Left lobe of liver (tissue), 2 donors: ENCODE measurements at regions not wholly inside any gene's neighbourhood (a gene's known extent, or its start where the extent isn't known, plus 50 kb on each side); places are given as distances from the start of the nearest gene placed in this dataset.
A peak's percentile ranks its signal among the peaks of the same experiment; 100 is the strongest.
"Not testable (repeated sequence)": the region's sequence is repeated elsewhere in the genome, so short reads cannot be mapped to it uniquely, and the experiment has no call there.

ENCODE experiments used
- ATAC-seq: fragments of 200-7000 bp; cut with Tn5 transposase; one replicate; pipeline ENCODE4 v1.9.1; 2020; ENCODE audit warnings: mild to moderate bottlenecking, moderate library complexity
- DNase-seq: peaks from one replicate; pipeline ENCODE4 v3.0.0-alpha.2; 2020; ENCODE audit warnings: low spot score
- donor health status: DM: no; HTN: no; CAD: no; lungs with moderate emphysema.
- donor health status: DM: no; HTN: yes; CAD: no.

DNA sequence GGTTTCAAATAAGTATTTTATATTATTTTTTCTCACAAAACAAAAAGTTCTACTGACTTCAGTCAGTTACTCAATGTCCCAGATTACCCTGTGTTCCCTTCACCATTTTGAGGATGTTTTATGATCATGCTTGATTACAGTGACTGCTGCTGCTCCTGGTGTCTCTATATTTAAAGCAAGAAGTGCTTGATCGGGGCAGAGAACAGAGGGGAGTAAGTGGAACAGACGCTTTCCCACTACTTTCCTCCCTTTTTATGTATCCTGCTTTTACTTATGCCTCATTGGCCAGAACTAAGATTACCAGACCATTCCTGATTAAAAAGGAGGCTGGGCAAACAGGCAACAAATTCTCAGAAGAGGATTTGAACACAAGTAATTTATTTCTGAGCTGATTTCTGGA, 612.1 kb downstream of the VGLL3 start:
- DNase-seq: no peak
- no peak for ATAC-seq

DNA sequence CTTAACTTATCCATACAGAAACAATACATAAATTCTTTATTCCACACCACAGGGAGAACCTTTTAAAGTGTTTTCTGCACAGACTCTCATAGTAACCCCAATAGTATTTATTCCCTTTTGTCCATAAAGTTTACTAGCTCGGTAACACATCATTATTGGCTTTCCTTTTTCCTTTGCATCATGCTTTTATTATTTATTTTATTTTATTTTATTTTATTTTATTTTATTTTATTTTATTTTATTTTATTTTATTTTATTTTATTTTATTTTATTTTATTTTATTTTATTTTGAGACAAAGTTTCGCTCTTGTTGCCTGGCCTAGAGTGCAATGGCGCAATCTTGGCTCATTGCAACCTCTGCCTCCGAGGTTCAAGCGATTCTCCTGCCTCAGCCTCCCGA, 655.4 kb downstream of the VGLL3 start:
- not testable (repeated sequence) for ATAC-seq, DNase-seq

DNA sequence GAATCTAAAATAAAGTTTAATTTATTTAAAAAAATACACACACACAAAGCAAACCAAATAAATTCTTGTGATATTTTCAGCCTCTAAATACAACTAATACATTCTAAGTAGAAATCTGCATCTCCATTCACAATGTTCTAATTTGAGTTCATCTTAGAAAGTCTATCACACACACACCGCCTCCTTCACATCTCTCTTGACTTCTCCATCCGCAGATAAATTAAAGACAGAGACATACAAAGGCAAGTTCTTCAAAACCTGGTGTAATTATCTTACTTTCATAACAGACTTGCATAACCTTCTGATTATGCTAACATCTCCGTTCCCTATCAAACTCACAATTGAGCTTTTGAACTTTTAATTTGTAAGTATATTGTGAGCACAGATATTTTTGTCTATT, 657.3 kb downstream of the VGLL3 start:
- no peak for ATAC-seq
- no peak for DNase-seq

DNA sequence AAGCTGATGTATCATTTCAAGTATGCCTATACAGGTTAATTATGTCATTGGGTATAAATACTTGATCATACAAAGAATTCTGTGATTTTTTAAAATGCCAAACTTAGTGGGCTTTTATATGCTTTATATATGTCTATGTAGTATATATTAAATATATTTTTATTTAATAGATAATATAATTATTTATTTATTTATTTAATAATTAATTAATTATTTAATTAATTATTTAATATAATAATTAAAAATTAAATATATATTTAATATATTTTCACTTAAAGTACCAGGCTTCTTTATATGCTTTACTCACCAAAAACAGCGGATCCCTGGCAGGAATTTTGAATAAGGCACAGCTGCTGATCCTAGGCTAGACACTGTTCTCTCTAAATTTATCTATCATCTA, 687.0 kb downstream of the VGLL3 start:
- no peak for DNase-seq
- no peak for ATAC-seq

DNA sequence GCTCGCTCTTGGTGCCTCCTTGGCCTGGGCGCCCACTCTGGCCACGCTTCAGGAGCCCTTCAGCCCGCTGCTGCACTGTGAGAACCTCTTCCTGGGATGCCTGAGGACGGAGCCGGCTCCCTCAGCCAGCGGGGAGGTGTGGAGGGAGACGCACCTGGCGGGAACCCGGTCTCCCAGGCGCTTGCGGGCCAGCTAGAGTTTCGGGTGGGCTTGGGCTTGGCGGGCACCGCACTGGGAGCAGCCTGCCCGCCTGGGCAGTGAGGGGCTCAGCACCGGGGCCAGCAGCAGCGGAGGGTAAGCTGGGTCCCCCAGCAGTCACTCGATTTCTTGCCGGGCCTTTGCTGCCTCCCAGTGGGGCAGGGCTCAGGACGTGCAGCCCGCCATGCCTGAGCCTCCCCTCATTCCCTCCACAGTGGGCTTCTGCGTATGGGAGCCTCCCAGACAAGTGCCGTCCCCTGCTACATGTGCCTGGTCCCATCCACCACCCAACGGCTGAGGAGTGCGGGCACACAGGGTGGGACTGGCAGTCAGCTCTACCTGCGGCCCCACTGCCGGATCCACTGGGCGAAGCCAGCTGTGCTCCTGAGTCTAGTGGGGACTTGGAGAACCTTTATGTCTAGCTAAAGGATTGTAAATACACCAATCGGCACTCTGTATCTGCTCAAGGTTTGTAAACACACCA, 708.7 kb downstream of the VGLL3 start:
- no peak for ATAC-seq
- DNase-seq: no peak

DNA sequence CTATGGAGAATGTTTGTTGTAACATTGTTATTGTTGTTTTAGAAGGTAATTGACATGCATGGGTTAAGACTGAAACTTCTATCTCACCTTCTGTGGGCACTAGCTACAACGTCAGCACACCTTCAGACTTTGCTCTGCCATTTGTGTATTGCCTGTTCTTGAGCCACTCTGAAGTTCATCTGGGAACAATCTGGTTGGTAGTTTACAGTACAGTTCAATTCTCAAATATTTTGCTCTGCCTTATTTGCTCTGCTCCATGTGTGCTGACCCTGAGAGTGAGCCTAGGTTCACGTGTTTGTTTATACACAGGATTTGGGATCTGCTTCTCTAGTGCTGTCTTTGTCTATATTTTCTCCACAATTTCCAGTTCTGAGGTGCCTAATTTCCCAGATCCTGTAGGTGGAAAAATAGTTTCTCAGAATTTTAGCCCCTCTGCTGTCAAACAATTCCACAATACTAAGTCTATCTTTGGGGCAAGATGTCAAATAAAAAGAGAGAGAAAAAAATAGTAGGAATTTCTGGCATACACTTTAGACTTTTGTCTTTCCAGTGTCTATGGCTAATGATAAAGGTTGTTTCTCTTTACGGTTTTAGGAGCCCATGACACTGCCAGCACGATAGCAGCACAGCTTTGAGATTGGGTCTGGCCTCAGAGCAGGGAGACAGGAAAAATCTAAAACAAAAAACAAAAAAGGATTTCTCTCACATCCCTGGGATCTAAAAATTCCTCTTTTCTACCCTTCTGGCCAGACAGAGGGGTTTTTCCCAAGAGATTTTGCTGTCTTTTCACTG, 721.4 kb downstream of the VGLL3 start:
- peak; percentile 58 for ATAC-seq
- no peak for DNase-seq

DNA sequence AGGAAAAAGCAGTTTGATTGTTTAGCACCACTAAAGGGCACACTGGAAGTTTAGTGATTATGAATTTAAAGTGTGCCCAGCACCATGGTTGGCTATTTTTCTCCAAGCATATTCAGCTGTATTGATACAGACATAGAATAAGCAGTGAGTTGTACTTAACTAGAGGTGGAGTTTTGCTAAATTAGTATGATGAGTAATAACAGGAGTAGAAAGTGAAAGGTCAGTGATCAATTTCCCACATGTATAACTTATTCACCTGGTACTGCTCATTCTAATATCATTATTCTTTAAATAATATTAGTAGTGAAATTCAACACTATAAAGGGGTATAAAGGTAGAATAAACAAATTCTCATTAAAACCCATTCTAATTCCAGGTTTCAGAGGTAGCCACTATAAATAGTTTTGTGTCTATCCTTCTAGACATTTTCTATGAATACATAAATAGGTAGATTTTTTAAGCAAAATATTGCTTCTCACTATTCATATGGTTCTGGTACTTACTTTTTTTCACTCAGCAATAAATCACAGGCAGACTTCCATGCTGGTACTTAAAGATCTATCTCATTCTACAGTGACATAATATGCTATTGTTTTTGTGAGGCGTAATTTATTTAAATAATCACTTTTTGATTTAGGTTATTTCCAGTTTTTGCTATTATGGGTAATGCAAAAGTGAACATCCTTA, 732.9 kb downstream of the VGLL3 start:
- ATAC-seq: no peak
- no peak for DNase-seq

DNA sequence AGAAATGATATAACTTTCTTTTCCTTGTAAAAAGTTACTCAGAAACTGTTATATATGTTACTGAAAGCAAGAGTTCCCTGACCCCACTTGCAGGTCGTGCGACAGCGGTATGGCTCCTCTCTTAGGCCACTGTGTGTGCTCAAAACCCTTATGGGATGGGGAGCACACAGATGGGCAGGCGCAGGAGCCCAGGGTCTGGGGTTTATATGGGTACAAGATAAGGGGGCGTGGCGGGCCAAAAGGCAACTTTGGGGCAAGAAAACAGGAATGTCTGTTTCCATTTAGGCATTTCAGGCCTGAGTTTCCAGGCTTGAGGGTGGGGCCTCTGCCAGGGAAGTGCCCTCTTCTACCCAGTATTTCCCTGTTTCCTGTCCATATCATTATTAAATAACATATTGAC, 736.5 kb downstream of the VGLL3 start:
- ATAC-seq (no peak), DNase-seq (no peak)

DNA sequence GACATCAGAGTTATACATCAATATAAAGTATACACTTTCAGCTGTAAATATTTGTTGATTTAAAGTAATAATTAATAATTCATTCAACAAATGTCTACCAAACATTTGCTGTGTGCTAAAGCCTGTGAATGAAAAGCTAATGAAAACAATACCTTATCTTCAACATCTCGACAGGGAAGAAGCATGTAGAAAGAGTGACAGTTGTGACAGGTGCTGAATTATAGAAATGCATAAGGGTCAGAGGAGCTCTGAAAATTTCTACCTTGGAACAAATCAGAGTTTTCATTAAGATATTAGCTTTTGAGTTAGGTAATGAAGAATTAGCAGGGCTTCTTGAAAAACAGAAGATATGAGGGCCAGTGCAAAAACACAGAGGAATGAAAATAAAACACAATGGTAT, 739.2 kb downstream of the VGLL3 start:
- ATAC-seq: no peak
- DNase-seq: no peak

DNA sequence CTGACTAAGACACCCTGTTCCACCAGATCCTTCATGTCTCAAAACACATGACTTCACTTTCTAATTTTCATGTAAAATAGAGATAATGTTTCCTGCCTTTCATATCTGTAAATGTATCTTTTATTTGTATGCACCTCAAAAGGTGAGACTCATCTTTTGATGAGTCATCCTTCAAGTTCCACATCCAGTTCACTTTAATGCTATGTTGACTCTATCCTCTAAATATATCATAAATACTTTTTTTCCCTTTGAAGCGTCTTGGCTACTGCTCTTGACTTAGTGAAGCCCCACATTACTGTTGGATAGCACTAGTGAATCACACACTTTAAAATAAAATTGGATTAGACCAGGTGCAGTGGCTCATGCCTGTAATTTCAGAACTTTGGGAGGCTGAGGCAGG, 741.1 kb downstream of the VGLL3 start:
- ATAC-seq (no peak), DNase-seq (no peak)

DNA sequence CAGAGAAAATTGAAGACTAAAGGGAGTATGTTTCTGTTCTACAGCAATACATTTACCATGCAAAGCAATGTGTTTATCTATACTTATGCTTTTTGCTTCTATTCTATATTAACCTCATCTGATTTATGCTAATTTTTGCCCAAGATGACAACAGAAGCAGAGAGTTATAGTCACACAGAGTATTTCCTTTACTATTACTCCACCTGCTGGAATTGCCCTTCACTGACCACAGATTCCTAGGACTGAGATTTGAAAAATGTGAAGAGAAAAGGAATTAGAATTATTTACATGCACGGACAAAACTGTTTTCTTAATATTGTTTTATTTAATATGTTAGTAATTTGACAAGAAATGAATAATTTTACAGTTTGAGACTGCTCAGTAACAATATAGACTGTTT, 745.6 kb downstream of the VGLL3 start:
- DNase-seq (no peak), ATAC-seq (no peak)

DNA sequence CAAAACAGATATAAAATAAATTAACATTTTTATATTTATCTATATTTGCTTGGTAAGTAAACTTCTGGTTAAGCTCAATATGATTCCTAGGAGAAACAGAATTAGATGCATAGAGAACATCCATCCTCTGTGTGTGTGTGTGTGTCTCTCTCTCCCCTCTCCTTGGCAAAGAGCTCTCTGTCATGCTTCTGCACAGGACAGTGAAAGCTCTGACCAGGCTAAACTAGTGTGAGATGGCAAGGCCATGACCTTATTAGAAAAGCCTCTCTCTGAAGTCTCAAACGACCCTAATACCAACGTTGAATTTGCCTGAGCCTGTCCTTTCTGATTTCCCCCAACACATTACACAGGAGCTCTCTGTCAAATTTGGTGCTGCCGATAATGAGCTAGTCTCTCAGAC, 746.0 kb downstream of the VGLL3 start:
- ATAC-seq: no peak

DNA sequence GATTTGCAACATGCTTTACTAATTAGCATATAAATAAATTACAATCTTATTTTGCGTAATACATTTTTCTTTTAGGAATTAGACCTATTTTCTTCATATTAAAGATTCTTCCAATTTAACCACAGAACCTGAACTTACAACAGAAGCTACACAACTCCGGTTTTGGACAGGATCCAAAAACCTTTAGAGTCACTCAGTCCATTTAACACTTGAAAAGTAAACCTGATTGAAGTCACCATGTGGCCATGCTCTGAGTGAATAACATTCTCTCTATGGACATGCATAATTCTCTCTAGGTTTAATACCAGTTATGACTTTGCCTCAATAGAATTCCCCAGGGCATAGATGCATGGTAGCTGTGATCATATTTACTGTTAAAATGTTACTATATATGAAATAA, 751.0 kb downstream of the VGLL3 start:
- ATAC-seq (no peak), DNase-seq (no peak)

More for the DNA sequence above, 746.0 kb downstream of the VGLL3 start:
- DNase-seq: no peak

DNA sequence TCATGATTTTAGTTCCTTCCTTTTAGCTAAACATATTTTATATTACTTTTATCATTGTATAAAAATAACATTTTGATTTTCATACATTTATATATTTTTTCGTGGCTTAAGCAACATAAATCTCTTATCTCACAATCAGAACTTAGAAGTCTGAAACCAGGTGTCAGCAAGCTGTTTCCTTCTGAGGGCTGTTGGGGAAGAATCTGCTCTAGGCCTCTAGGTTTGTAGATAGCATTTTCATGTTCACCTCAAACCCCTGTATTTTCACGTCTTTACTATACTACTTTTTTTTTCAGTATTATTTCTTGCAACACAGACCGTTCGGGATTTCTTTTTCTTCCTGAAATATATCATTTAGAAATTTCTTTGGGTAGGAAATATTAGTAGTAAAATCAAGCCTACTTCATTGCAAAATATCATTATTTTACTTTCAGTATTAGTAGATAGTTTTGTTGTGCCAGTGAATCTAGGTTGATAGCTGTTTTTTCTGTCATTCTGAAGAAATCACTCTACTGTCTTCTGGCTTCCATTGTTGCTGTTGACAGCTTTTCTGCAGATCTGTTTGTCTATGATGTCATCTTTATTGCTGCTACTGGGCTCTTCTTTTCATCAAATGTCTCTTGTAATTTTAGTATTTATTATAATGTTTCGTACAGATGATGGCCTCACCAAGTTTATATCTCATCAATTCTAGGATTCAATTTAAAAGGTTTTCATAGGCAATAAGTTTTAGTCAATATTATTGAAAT, 756.3 kb downstream of the VGLL3 start:
- ATAC-seq (no peak), DNase-seq (no peak)

DNA sequence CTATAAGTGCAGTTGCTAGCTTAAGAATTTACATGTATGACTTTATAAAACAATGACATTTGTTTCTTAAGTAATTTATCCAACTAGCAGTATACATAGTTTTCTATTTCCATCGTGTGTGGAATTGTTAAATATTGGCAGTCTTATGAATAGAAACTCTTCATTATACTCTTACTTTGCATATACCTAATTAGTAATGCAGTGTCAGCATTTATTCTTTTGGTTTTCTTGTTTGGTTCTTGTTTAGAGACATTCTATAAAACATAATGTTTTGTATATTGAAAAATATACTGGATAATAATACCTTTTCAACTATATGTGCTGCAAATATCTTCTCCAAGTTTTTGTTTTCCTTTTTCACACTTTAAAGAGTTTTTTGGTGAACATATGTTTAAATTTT, 760.2 kb downstream of the VGLL3 start:
- DNase-seq: no peak
- ATAC-seq: no peak

DNA sequence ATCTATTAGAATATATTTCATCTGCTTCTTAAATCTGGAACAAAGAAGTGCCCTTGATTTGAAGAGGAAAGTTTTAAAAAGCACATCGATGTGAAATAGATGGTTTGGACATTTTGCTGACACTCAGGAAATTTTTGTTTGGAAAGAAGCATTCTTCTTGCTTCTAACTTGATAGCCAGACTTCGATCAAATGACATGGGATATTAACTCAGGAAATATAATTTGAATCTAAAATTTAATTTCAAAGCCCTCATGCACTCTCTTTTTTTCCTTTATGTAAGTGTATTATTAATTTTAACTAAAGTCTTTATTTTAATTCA, 761.2 kb downstream of the VGLL3 start:
- ATAC-seq: no peak
- no peak for DNase-seq

DNA sequence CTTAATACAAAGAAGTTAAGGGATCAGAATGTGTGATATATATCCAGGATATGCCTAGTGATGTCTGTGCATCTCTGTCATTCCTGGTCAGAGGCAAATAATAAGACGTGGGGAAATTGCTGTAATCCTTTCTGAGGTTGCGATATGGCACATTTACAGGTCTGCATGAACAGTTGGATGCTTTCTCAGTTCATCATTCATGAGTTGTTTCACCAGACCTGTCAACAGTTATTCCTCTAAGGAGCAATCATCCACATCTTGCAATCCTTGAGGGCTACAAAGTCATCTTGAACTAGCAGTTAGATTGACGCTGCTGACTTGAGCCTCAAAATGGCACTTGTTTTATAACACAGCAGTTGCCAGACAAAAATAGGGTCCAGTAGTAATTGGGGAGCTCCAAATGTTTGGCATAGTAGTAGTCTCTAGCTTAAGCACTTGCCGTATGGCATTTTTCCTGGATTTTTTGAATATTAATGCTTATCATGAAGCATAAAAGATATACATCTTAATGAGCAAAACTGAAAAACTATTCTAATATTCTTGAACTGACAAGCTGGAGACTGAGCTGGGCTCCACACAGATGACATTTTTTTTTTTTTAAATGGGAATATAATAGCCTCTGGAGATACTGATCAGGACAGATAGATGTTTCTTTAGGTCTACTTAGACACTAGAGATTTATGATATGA, 761.7 kb downstream of the VGLL3 start:
- DNase-seq (no peak), ATAC-seq (no peak)

DNA sequence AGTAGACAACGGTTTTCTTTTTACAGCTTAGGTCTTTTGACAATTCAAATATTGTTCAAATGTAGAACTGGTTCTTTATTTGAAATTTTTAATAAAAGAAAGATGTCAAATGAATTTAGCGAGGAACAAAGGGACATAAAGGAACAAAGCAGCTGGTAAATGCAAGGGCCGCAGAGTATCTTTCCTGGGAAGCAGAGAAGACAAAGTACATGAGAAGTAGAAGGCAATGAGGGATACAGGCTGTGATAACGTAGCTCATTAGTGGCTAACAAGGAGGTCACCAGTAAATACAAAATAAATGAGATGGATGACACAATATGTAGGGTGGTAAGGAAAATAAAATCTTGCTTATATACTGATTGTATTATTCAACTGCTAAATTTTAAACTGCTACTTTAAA, 762.8 kb downstream of the VGLL3 start:
- no peak for DNase-seq

DNA sequence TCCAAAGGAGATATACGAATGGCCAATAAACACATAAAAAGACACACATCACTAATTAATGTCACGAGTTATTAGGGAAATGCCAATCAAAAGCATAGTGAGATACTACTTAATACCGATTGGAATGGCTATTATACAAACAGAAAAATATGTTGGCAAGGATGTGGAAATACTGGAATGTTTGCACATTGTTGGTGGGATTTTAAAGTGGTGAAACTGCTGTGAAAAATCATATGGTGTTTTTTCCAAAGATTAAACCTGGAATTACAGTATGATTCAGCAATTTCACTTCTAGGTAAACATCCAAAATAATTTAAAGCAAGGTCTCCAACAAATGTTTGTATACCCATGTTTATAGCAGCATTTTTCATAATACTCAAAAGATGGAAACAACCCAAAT, 765.5 kb downstream of the VGLL3 start:
- DNase-seq (no peak), ATAC-seq (no peak)

More for the DNA sequence above, 762.8 kb downstream of the VGLL3 start:
- ATAC-seq: no peak

DNA sequence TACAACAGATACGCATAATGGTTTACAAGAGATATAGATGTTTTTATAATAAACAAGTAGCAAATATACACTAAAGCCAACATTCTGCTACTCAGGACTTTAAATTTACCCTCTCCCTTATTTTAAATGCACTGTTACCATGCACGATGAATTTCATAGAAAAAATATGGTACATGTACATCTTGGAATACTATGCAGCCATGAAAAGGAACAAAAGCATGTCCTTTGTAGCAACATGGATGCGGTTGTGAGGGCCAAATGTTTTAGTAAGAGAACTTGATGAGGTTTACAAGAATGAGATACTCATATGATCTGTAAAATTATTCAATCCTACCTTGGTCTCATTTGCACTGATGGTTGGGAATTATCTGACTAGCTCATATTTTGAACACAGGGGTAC, 769.3 kb downstream of the VGLL3 start:
- DNase-seq (no peak), ATAC-seq (no peak)

DNA sequence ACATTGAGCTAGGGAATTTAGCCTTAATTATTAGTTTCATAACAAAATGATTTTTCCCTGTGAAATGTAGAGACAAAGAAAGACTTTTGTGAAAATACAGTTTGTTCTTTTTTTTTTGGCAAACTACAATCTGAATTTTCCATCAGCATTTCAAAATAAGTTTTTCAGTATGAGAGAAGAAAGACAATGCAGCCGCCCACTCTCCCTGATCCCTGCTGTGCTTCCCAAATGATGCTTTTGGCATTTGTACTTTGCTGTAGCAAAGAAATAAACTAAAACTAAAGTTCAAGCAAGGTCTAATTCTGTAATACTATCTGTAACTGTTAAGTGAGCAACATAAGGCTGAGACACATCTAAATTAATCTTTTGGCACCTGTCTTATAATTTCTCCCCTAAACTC, 782.2 kb downstream of the VGLL3 start:
- ATAC-seq (no peak), DNase-seq (no peak)
